K562 (cell line): ENCODE measurements at regions not wholly inside any gene's neighbourhood (a gene's known extent, or its start where the extent isn't known, plus 50 kb on each side); places are given as distances from the start of the nearest gene placed in this dataset.

ENCODE experiments used
- CC2D1A ChIP-seq: fragments of 450-650 bp; IDR thresholded peaks from 2 replicates; pipeline ENCODE4 v1.6.1; 2017; ENCODE audit warnings: mild to moderate bottlenecking
- POLR2B ChIP-seq: fragments of 450-650 bp; IDR thresholded peaks from 2 replicates; pipeline ENCODE4 v1.6.1; 2018; ENCODE audit warnings: low read depth; ENCODE audit not compliant: partially characterized antibody
- PRPF4 ChIP-seq: fragments of 200-400 bp; formaldehyde crosslinking; IDR thresholded peaks from one replicate; pipeline ENCODE4 v1.6.1; 2017; ENCODE audit warnings: low read length, low read depth, mild to moderate bottlenecking; ENCODE audit not compliant: insufficient read depth, poor library complexity, severe bottlenecking
- ZNF347 ChIP-seq: fragments of 450-650 bp; formaldehyde crosslinking; IDR thresholded peaks from 2 replicates; pipeline ENCODE4 v1.4.0; 2020; ENCODE audit warnings: low read depth, mild to moderate bottlenecking, moderate library complexity
- ZNF707 ChIP-seq: fragments of 250-450 bp; sonication (Bioruptor Pico); conservative IDR thresholded peaks from 2 replicates; pipeline ENCODE4 v1.8.0; 2022; ENCODE audit warnings: inconsistent platforms, mild to moderate bottlenecking, moderate library complexity
- TF ChIP-seq, protein P1 (sequence below), 2 experiments: fragments of 200-800 bp in 1 of 2; sonication (Bioruptor generic) in 1 of 2; sonication (generic) in 1 of 2; formaldehyde crosslinking in 1 of 2; IDR thresholded peaks in 1 of 2; conservative IDR thresholded peaks in 1 of 2; 2 replicates each; pipeline versions ENCODE4 v1.5.0 to v1.6.1; 2016 to 2020; ENCODE audit warnings: missing compliant biosample characterization in 1 of 2, missing genetic modification characterization in 1 of 2, missing genetic modification reagents in 1 of 2
- TF ChIP-seq, protein P2 (sequence below): fragments of 250-450 bp; sonication (Bioruptor Pico); IDR thresholded peaks from 2 replicates; pipeline ENCODE4 v1.8.0; 2022; ENCODE audit warnings: moderate library complexity, mild to moderate bottlenecking, inconsistent platforms

DNA sequence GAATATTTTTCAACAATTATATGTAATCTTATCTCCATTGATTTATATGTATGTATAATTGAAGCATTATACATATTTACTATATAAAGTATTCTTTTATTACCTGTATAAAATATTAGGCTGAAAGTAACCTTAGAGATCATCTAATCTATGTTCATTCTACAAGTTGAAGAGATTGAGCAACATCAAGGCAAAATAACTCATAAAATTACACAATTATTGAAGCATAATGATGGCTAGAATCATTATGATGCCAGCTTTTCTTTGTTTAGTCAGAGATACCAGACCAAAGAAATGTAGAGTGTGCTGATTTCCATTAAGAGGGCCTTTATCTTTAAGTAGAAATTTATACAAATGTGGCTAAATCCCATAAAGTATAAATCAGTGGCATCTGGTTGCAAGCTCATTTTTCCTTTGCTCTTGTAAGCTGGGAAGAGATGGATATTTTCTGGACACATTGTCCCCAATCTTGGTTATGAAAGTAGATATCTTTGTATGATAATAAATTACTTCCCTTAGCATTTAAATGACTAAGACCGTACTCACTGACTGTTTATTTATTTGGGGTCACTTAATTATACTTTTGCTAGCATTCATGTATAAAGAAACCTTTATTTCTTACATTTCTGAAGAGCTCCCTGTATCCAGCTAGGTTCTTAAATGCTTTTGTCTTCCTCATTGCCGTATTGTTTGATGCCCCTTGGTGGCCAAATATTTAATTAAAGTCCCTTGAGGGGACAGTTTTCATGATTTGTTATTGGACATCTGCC lies 339.8 kb downstream of the PCDH7 start (continued):
- TF ChIP-seq PRPF4 (no peak), POLR2B (no peak), CC2D1A (no peak), ZNF707 (CRISPR knock-in tag) (no peak), ZNF347 (CRISPR knock-in tag) (no peak)
- TF ChIP-seq, protein P1, sequence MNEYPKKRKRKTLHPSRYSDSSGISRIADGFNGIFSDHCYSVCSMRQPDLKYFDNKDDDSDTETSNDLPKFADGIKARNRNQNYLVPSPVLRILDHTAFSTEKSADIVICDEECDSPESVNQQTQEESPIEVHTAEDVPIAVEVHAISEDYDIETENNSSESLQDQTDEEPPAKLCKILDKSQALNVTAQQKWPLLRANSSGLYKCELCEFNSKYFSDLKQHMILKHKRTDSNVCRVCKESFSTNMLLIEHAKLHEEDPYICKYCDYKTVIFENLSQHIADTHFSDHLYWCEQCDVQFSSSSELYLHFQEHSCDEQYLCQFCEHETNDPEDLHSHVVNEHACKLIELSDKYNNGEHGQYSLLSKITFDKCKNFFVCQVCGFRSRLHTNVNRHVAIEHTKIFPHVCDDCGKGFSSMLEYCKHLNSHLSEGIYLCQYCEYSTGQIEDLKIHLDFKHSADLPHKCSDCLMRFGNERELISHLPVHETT (CRISPR knock-in tag; conservative IDR thresholded peaks at IDR 0.05 in 1 of 2, IDR thresholded peaks at IDR 0.05 in 1 of 2) = no peak
- TF ChIP-seq, protein P2, sequence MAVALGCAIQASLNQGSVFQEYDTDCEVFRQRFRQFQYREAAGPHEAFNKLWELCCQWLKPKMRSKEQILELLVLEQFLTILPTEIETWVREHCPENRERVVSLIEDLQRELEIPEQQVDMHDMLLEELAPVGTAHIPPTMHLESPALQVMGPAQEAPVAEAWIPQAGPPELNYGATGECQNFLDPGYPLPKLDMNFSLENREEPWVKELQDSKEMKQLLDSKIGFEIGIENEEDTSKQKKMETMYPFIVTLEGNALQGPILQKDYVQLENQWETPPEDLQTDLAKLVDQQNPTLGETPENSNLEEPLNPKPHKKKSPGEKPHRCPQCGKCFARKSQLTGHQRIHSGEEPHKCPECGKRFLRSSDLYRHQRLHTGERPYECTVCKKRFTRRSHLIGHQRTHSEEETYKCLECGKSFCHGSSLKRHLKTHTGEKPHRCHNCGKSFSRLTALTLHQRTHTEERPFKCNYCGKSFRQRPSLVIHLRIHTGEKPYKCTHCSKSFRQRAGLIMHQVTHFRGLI (CRISPR knock-in tag) = no peak
